ENCODE measurements at regions not wholly inside any gene's neighbourhood (a gene's known extent, or its start where the extent isn't known, plus 50 kb on each side); places are given as distances from the start of the nearest gene placed in this dataset.

- Histone ChIP-seq H3K79me2 (ENCODE audit: insufficient read depth, low read length) (no peaks in the 10 kb centered on the region), H3K4me1 (ENCODE audit: control insufficient read depth in 1 of 2, insufficient read depth in 2 of 2, low read length in 2 of 2) (no peaks in the 10 kb centered on the region), H3K27me3 (ENCODE audit: control insufficient read depth in 2 of 2, insufficient read depth in 2 of 2, low read length in 2 of 2) (no peaks in the 10 kb centered on the region), H2AFZ (ENCODE audit: insufficient read depth, low read depth, low read length, poor library complexity, severe bottlenecking) (no peak overlapping the region), H4K20me1 (ENCODE audit: insufficient read depth, low read length) (no peaks in the 10 kb centered on the region), H3K4me3 (replicated peaks in 1 of 3; ENCODE audit: low read depth in 2 of 3, low read length in 3 of 3) (no peak overlapping the region), H3K36me3 (replicated peaks in 1 of 2; ENCODE audit: control insufficient read depth in 1 of 2, insufficient read depth in 2 of 2, low read length in 2 of 2) (no peaks in the 10 kb centered on the region), H3K4me2 (replicated peaks; ENCODE audit: extremely low read depth, low read length, poor library complexity, severe bottlenecking) (no peak overlapping the region), H3K9ac (ENCODE audit: insufficient read depth, low read length, poor library complexity, severe bottlenecking) (no peak overlapping the region), H3K27ac (ENCODE audit: low read depth in 1 of 2, low read length in 2 of 2) (no peak overlapping the region), H3K9me3 (replicated peaks in 1 of 2; ENCODE audit: control insufficient read depth in 1 of 2, insufficient read depth in 1 of 2, low read length in 2 of 2) (no peaks in the 10 kb centered on the region)
- Mint-ChIP-seq H3K9me3 (peaks cover 0 to 2% (median 0%) of the 10 kb centered on the region in 7 donors), H3K4me3 (no peak overlapping the region), H3K27me3 (ENCODE audit: low read depth in 3 of 3) (peaks cover 2 to 4% (median 3%) of the 10 kb centered on the region in 3 donors), H3K27ac (no peak overlapping the region), H3K4me1 (no peaks in the 10 kb centered on the region), H3K36me3 (no peaks in the 10 kb centered on the region)
- DNase-seq = no peak
- WGBS (ENCODE audit: insufficient coverage) = 91% methylated on average over 9 of the region's 9 CpGs
- no peak for TF ChIP-seq CTCF (IDR thresholded peaks at IDR 0.05)
- intact Hi-C loops (cut with micrococcal nuclease) = no loop called here
These were observed 116.8 kb upstream of the JCAD start for GRCh38 chr10:30176182-30176581.

DNA sequence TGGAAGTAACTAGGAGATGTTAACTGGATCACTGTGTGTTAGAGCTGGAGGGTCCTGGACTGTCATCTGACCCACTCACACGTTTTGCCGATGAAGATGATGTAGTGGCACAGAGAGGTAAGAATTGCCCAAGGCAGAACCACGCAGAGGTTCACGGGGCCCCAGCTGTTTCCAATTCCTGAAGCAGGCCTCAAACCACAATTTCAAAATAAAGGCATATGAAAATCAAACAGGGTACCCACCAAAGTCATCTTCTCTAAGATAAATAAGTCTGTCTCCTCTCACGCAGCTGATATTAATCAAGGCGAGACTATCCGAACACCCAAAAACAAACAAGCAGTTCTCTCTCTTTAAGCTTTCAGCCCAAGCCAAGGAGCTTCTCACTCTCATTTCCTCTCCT, 113.3 kb upstream of the JCAD start:
- no peak overlapping the region for H3K4me3 ChIP-seq (replicated peaks in 1 of 3; ENCODE audit: low read depth in 2 of 3, low read length in 3 of 3)
- WGBS (ENCODE audit: insufficient coverage) = no CpG with 5 or more reads among the region's 7 CpGs
- H3K9ac ChIP-seq (ENCODE audit: insufficient read depth, low read length, poor library complexity, severe bottlenecking) = no peak overlapping the region
- H3K4me1 ChIP-seq (ENCODE audit: control insufficient read depth in 1 of 2, insufficient read depth in 2 of 2, low read length in 2 of 2) = no peaks in the 10 kb centered on the region
- peaks cover 2 to 8% (median 4%) of the 10 kb centered on the region in 3 donors for H3K27me3 Mint-ChIP-seq (ENCODE audit: low read depth in 3 of 3)
- H3K36me3 Mint-ChIP-seq = no peaks in the 10 kb centered on the region
- no peak for DNase-seq
- H3K4me2 ChIP-seq (replicated peaks; ENCODE audit: extremely low read depth, low read length, poor library complexity, severe bottlenecking) = no peak overlapping the region
- no peaks in the 10 kb centered on the region for H3K36me3 ChIP-seq (replicated peaks in 1 of 2; ENCODE audit: control insufficient read depth in 1 of 2, insufficient read depth in 2 of 2, low read length in 2 of 2)
- peaks cover 0 to 3% (median 0%) of the 10 kb centered on the region in 7 donors for H3K9me3 Mint-ChIP-seq
- intact Hi-C loops (cut with micrococcal nuclease) = no loop called here
- H3K79me2 ChIP-seq (ENCODE audit: insufficient read depth, low read length) = no peaks in the 10 kb centered on the region
- no peaks in the 10 kb centered on the region for H3K27me3 ChIP-seq (ENCODE audit: control insufficient read depth in 2 of 2, insufficient read depth in 2 of 2, low read length in 2 of 2)
- H3K4me1 Mint-ChIP-seq = no peaks in the 10 kb centered on the region
- H3K27ac ChIP-seq (ENCODE audit: low read depth in 1 of 2, low read length in 2 of 2) = no peak overlapping the region
- H4K20me1 ChIP-seq (ENCODE audit: insufficient read depth, low read length) = no peaks in the 10 kb centered on the region
- no peak overlapping the region for H2AFZ ChIP-seq (ENCODE audit: insufficient read depth, low read depth, low read length, poor library complexity, severe bottlenecking)
- no peaks in the 10 kb centered on the region for H3K9me3 ChIP-seq (replicated peaks in 1 of 2; ENCODE audit: control insufficient read depth in 1 of 2, insufficient read depth in 1 of 2, low read length in 2 of 2)
- no peak for TF ChIP-seq CTCF (IDR thresholded peaks at IDR 0.05)
- no peak overlapping the region for H3K4me3 Mint-ChIP-seq
- no peak overlapping the region for H3K27ac Mint-ChIP-seq
